Right lobe of liver (tissue), 6 donors: ENCODE measurements at regions not wholly inside any gene's neighbourhood (a gene's known extent, or its start where the extent isn't known, plus 50 kb on each side); places are given as distances from the start of the nearest gene placed in this dataset.

ENCODE experiments used
- ATAC-seq, 4 donors: fragments of 200-7000 bp; cut with Tn5 transposase; one replicate each; pipeline ENCODE4 v1.9.1; 2020; ENCODE audit warnings: mild to moderate bottlenecking in 4 of 4, moderate library complexity in 4 of 4
- DNase-seq, 3 donors: peaks; one replicate each; pipeline ENCODE4 v3.0.0-alpha.2; 2020
- H3K27ac ChIP-seq, 3 donors: fragments of 200-600 bp; one replicate each; pipeline ENCODE4 v1.8.0; 2022
- H3K27me3 ChIP-seq, 2 donors: fragments of 200-600 bp; one replicate each; pipeline ENCODE4 v1.8.0; 2022
- H3K36me3 ChIP-seq, 4 donors: fragments of 200-600 bp; sonication (generic) in 1 of 4; one replicate each; pipeline versions ENCODE4 v1.5.1 to v1.8.0; 2017 to 2022; ENCODE audit warnings: control low read depth in 1 of 4
- H3K4me1 ChIP-seq, 4 donors: fragments of 200-600 bp; sonication (generic) in 1 of 4; one replicate each; pipeline versions ENCODE4 v1.5.1 to v1.8.0; 2017 to 2022; ENCODE audit warnings: control low read depth in 1 of 4
- H3K4me3 ChIP-seq, 3 donors: fragments of 200-600 bp; one replicate each; pipeline ENCODE4 v1.8.0; 2022
- H3K9me3 ChIP-seq, 4 donors: fragments of 200-600 bp; sonication (generic) in 1 of 4; one replicate each; pipeline versions ENCODE4 v1.5.1 to v1.8.0; 2017 to 2022; ENCODE audit warnings: control low read depth in 1 of 4
- CTCF ChIP-seq, 4 donors: fragments of 200-600 bp in 3 of 4; fragments of 450-650 bp in 1 of 4; IDR thresholded peaks; one replicate each; pipeline versions ENCODE4 v1.5.1 to v1.8.0; 2016 to 2022; ENCODE audit warnings: antibody characterized with exemption in 4 of 4, mild to moderate bottlenecking in 2 of 4
- POLR2A ChIP-seq: fragments of 450-650 bp; IDR thresholded peaks from one replicate; pipeline ENCODE4 v1.6.1; 2017; ENCODE audit warnings: antibody characterized with exemption, mild to moderate bottlenecking
- WGBS: methylation state at CpG from one replicate; pipeline ENCODE4 v1.1.6; 2018; ENCODE audit warnings: low coverage, low lambda C conversion rate; ENCODE audit not compliant: insufficient coverage; ENCODE audit errors: missing lambda C conversion rate; 5-methylcytosine and 5-hydroxymethylcytosine counted together
- intact Hi-C, 2 donors: fragments of 100-400 bp; cut with DNase I; formaldehyde crosslinking; loops; one replicate each; pipeline versions ENCODE4 v1.11.2 to v1.14.1; 2022
- donor health status: DM: no; HTN: yes; CAD: no.
- donor health status: DM: no; HTN: no; CAD: no.
- donor health status: DM: no; HTN: no; CAD: no.
- donor health status: DM: no; HTN: yes; CAD: no.
- donor health status: DM: no; HTN: yes; CAD: no.

- no peak overlapping the region for H3K27ac ChIP-seq
- DNase-seq (no peak), ATAC-seq (no peak)
- H3K9me3 ChIP-seq, result no peaks in the 10 kb centered on the region
- H3K4me1 ChIP-seq, result no peaks in the 10 kb centered on the region
- H3K36me3 ChIP-seq, result no peaks in the 10 kb centered on the region
- no peak overlapping the region for H3K4me3 ChIP-seq
- TF ChIP-seq POLR2A (no peak), CTCF (IDR thresholded peaks at IDR 0.05) (no peak)
- no peaks in the 10 kb centered on the region for H3K27me3 ChIP-seq
- intact Hi-C loops, result no loop called here
- WGBS, result 60% methylated on average over 1 of the region's 1 CpG
Measured at GRCh38 chr16:56032072-56032471, 156.9 kb upstream of the CES5A start.

GRCh38 chr16:56029026-56029425 lies 153.9 kb upstream of the CES5A start:
- no peaks in the 10 kb centered on the region for H3K4me1 ChIP-seq
- no peak for ATAC-seq

GRCh38 chr16:56022818-56023217 lies 147.6 kb upstream of the CES5A start:
- no peak for DNase-seq
- whole genome bisulfite sequencing, result 16% methylated on average over 2 of the region's 2 CpGs
- intact Hi-C loops, result no loop called here
- Histone ChIP-seq H3K4me1 (no peaks in the 10 kb centered on the region), H3K27me3 (no peaks in the 10 kb centered on the region), H3K4me3 (no peak overlapping the region), H3K27ac (no peak overlapping the region), H3K36me3 (no peaks in the 10 kb centered on the region), H3K9me3 (no peaks in the 10 kb centered on the region)
- no peak for ATAC-seq
- no peak for TF ChIP-seq POLR2A
- TF ChIP-seq CTCF (IDR thresholded peaks at IDR 0.05), result no peak

More at GRCh38 chr16:56029026-56029425, 153.9 kb upstream of the CES5A start:
- DNase-seq, result no peak
- H3K9me3 ChIP-seq, result no peaks in the 10 kb centered on the region
- H3K36me3 ChIP-seq, result no peaks in the 10 kb centered on the region
- intact Hi-C loops, result no loop called here
- H3K27me3 ChIP-seq, result no peaks in the 10 kb centered on the region
- no peak overlapping the region for H3K4me3 ChIP-seq
- H3K27ac ChIP-seq, result no peak overlapping the region
- no peak for TF ChIP-seq POLR2A
- TF ChIP-seq CTCF (IDR thresholded peaks at IDR 0.05), result no peak

GRCh38 chr16:56019274-56019673 lies 144.1 kb upstream of the CES5A start:
- no peak overlapping the region for H3K27ac ChIP-seq
- intact Hi-C loops, result no loop called here
- no peaks in the 10 kb centered on the region for H3K27me3 ChIP-seq
- H3K36me3 ChIP-seq, result no peaks in the 10 kb centered on the region
- TF ChIP-seq POLR2A (no peak), CTCF (IDR thresholded peaks at IDR 0.05) (no peak)
- H3K4me3 ChIP-seq, result no peak overlapping the region
- no peaks in the 10 kb centered on the region for H3K9me3 ChIP-seq
- H3K4me1 ChIP-seq, result no peaks in the 10 kb centered on the region
- ATAC-seq (no peak), DNase-seq (no peak)

GRCh38 chr16:56013962-56014552 lies 138.9 kb upstream of the CES5A start:
- H3K27me3 ChIP-seq, result no peaks in the 10 kb centered on the region
- H3K4me3 ChIP-seq, result no peak overlapping the region
- WGBS, result 20% methylated on average over 5 of the region's 6 CpGs
- no peaks in the 10 kb centered on the region for H3K9me3 ChIP-seq
- TF ChIP-seq POLR2A, result no peak
- TF ChIP-seq CTCF (IDR thresholded peaks at IDR 0.05), result no peak
- intact Hi-C loops, result no loop called here
- no peaks in the 10 kb centered on the region for H3K36me3 ChIP-seq
- no peaks in the 10 kb centered on the region for H3K4me1 ChIP-seq
- DNase-seq, result peak; percentile 46 to 75 (median 62)
- ATAC-seq, result peak; percentile 47 to 84 (median 64)
- no peak overlapping the region for H3K27ac ChIP-seq
